ENCODE measurements at regions not wholly inside any gene's neighbourhood (a gene's known extent, or its start where the extent isn't known, plus 50 kb on each side); places are given as distances from the start of the nearest gene placed in this dataset.
"Not testable (repeated sequence)": the region's sequence is repeated elsewhere in the genome, so short reads cannot be mapped to it uniquely, and the experiment has no call there.

- no peak for DNase-seq (ENCODE audit: low read depth, low spot score)
- H3K4me3 ChIP-seq (ENCODE audit: low read length) = no peak overlapping the region
These were observed 172.7 kb downstream of the MYCN start for GRCh38 chr2:16112972-16113560.

DNA sequence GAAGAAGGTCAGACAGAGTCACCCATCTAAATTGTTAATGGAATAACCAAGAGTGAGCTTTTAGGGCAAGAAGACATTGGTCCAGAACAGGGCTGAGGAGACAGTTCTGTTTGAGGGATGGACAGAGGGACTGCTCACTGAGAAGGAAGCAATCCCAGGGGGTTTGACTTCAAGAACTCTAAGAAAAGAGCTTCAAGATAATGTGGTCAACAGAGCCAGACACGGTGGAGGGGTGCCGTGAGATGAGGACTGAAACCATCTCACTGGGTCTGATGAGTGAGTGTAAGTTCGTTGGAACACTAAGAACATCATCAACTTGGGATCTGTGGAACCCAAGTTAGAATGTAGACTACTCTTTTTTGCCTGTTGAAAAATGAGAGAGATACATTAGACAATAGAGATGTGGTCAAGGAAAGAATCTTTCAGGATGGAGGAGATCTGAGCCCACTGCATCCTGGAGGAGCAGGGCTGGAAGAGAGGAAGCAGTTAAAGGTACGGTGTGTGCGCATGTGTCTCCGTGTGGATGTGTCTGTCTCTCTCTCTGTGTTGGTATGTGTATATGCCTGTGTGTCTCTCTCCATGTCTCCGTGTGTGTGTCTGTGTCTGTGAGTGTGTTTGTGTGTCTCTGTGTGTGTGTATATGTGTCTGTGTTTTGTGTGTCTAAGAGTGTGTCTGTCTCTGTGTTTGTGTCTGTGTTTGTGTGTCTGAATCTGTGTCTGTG, 172.1 kb downstream of the MYCN start:
- no peak for DNase-seq (ENCODE audit: low read depth, low spot score)
- no peak overlapping the region for H3K4me3 ChIP-seq (ENCODE audit: low read length)

- DNase-seq (ENCODE audit: low read depth, low spot score) = no peak
- no peak overlapping the region for H3K4me3 ChIP-seq (ENCODE audit: low read length)
These were observed 171.5 kb downstream of the MYCN start for GRCh38 chr2:16111838-16112210.

DNA sequence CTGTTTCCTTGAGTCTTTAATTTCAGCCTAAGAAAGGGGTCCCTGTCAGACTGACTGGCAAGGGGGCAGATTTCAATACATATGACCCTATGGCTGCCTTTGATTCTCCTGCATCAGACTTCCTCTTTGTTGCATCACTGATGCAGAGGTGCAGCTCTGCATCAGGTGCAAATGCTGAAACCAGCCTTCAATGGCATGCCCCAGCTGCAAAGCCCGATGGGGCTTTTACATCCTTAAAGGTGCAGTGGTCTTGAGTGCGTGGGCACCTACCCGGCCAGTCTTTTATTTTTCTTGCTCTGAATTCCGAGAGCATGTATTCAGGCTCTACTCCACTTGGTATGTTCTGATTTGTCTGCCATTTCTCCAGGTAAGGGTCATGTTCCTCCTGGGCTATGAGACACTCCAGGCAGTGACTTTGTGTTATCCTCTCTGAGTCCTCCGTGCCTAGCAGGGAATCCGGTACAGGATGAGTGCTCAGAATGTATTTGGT, 169.5 kb downstream of the MYCN start:
- no peak for DNase-seq (ENCODE audit: low read depth, low spot score)
- no peak overlapping the region for H3K4me3 ChIP-seq (ENCODE audit: low read length)

GRCh38 chr2:16109368-16109820, 169.0 kb downstream of the MYCN start:
- no peak for DNase-seq (ENCODE audit: low read depth, low spot score)

DNA sequence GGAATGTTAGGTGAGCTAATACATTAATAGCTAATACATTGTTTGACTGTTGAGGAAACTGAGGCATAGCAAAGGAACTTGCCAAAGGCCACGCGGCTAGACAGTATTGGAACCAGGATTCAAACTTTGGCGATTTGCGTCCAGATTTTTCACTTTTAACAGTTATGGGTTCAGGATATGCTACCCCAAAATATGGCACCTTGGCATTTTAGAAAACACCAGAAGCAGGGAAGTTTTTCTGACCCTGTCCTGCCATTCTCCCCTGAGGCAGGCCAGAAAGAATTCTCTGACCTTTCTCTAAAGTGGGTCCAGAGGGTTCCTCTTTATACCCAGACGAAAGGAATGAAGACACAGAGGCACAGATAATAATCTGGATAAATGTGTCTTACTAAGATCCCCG, 166.9 kb downstream of the MYCN start:
- no peak overlapping the region for H3K4me3 ChIP-seq (ENCODE audit: low read length)
- DNase-seq (ENCODE audit: low read depth, low spot score) = no peak

More at GRCh38 chr2:16109368-16109820, 169.0 kb downstream of the MYCN start:
- H3K4me3 ChIP-seq (ENCODE audit: low read length) = no peak overlapping the region

DNA sequence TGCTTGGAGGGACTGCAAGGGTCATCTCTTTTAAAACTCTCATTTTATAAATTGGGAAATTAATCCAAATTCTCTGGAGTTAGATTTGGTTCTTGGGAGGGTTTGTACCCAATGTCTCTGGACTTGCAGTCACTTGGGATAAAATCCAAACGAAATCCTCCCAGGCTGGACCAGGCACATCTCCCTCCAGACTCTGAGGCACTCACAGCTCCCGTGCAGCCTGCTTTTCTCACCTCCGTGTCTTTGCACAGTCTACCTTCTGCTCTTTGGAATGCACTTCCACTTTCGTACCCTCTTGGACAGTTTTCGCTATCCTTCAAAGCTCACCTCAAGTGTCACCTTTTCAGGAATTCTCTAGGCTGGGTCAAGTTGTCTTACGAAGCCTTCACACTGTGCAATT, 166.3 kb downstream of the MYCN start:
- no peak overlapping the region for H3K4me3 ChIP-seq (ENCODE audit: low read length)
- no peak for DNase-seq (ENCODE audit: low read depth, low spot score)

GRCh38 chr2:16105669-16106281, 165.4 kb downstream of the MYCN start:
- DNase-seq (ENCODE audit: low read depth, low spot score) = no peak
- H3K4me3 ChIP-seq (ENCODE audit: low read length) = no peak overlapping the region

- no peak overlapping the region for H3K4me3 ChIP-seq (ENCODE audit: low read length)
- no peak for DNase-seq (ENCODE audit: low read depth, low spot score)
These were observed 164.8 kb downstream of the MYCN start for GRCh38 chr2:16104949-16105668.

- DNase-seq (ENCODE audit: low read depth, low spot score) = no peak
- H3K4me3 ChIP-seq (ENCODE audit: low read length) = no peak overlapping the region
These were observed 164.1 kb downstream of the MYCN start for GRCh38 chr2:16104315-16104948.

DNA sequence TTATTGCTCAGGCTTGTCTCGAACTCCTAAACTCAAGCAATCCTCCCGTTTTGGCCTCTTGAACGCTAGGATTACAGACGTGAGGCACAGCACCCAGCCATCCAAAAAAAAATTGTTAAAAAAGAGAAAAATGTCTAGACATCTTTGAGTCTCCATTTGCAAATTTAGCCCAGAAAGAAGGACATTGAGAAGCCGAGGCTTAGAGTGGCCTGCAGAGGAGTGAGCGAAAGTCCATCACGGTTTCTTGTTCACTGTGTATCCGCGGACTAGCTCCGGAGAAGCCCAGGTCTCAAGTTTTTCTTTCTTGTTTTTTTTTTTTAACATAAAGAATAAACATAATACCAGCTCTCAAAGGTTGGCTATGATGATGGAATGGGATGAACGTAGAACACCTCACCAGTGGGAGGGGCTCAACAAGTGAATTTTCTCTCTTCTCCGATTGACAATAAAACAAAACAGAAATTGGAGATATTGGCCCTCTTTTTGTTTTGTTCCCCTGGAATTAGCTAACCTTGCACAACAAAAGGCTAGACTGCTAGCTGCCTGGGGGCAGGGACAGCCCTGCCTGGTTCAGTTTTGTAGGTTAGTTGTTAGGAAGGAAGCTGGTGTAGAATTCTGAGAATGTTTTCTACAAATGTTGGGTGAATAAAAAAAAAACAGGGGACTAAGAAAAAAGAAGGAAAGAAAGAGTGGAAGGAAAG, 163.4 kb downstream of the MYCN start:
- no peak overlapping the region for H3K4me3 ChIP-seq (ENCODE audit: low read length)
- no peak for DNase-seq (ENCODE audit: low read depth, low spot score)

DNA sequence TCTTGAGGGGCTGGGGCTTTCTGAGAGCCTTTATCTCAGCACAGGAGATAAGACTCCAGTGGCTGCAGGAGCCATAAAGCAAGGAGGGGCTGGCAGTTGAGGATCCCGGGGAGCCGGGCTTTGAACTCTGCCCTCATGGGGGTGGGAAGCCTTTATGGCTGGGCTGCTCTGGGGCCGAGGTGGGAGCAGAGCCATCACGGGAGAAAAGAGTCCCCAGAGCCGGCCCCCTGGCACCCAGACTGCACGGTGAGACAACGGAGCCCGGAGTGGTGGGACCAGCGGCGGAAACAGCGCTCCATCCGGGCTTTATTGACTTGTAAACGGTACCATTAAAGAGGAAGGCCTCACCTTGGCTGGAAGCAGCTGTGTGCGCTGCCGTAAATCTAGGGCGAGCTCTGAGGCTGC, 162.6 kb downstream of the MYCN start:
- H3K4me3 ChIP-seq (ENCODE audit: low read length) = no peak overlapping the region
- DNase-seq (ENCODE audit: low read depth, low spot score) = no peak

- H3K4me3 ChIP-seq (ENCODE audit: low read length) = no peak overlapping the region
- no peak for DNase-seq (ENCODE audit: low read depth, low spot score)
These were observed 162.1 kb downstream of the MYCN start for GRCh38 chr2:16102358-16102975.

DNA sequence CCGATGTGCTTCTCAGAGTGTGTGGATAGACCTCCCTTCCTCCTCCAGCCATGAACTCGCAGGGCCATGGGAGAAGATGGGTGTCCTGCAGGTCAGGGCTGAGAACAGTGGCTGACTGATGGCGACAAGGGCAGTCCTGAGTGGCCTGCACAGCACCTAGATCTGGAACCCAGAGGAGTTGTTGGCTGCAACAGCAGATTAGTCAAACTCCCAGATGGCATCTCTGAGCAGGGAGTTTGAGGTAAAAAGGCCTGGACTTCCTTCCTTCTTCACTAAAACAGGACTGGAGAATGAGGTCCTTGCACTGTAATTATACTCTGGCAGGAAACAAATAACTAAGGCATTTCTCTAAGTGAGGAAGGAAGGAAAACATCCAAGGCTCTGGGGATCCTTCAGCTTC, 160.8 kb downstream of the MYCN start:
- H3K4me3 ChIP-seq (ENCODE audit: low read length) = no peak overlapping the region
- no peak for DNase-seq (ENCODE audit: low read depth, low spot score)

GRCh38 chr2:16100006-16100405, 159.7 kb downstream of the MYCN start:
- no peak overlapping the region for H3K4me3 ChIP-seq (ENCODE audit: low read length)
- no peak for DNase-seq (ENCODE audit: low read depth, low spot score)

DNA sequence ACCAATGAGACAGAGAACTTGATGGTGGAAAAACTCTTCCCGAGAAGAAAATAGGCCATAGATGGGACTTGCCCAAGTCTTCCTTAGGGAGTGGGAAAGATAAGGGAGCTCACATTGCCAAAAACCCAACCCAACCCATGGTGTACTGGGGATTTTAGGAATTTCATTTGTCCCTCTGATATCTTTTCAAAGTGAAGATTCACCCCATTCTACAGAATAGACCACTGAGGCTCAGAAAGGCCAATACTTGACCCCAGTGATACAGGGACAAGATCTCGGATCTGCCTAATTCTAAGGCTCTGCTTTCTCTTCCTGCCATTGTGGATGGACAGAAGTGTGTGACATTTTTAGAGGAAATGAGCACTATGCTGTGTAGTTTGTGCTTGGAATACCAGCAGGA, 159.0 kb downstream of the MYCN start:
- DNase-seq (ENCODE audit: low read depth, low spot score) = no peak
- H3K4me3 ChIP-seq (ENCODE audit: low read length) = no peak overlapping the region

DNA sequence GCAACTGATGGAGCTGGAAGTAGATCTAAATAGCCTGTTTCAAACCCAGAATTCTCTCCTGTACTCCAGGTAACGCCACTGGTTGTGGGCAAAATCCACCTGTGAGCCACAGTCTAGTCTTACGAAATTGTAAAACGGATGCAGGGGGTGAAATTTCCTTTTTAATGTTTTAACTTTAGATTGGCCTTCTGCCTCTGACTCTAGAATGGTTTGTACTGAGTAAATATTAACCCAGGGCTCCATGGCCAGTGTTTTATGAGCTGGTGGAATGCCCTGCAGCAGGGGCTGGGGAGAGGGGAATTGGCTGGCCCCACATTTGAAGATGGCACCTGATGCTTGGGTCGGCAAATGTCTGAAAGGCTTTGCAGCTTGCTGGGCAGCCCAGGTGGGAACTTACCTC, 156.6 kb downstream of the MYCN start:
- DNase-seq (ENCODE audit: low read depth, low spot score) = no peak
- H3K4me3 ChIP-seq (ENCODE audit: low read length) = no peak overlapping the region

DNA sequence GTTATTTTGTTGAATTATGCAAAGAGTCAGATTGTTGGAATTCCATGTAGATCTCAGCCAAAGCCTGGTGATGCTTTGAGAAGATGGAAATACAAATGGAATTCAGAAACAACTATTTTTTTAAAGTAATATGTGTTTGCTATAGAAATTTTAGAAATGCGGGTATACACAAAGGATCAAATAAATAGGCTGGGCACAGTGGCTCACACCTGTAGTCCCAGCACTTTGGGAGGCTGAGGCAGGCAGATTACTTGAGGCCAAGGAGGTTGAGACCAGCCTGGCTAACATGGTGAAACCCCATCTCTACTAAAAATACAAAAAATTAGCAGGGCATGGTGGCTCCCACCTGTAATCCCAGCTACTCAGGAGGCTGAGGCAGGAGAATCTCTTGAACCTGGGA, 155.1 kb downstream of the MYCN start:
- DNase-seq (ENCODE audit: low read depth, low spot score); H3K4me3 ChIP-seq (ENCODE audit: low read length): not testable (repeated sequence)

Measured in Jurkat, Clone E6-1 (cell line).